H1 (cell line): ENCODE measurements at regions not wholly inside any gene's neighbourhood (a gene's known extent, or its start where the extent isn't known, plus 50 kb on each side); places are given as distances from the start of the nearest gene placed in this dataset.

Source experiments
- ASH2L ChIP-seq: fragments of 200-600, 300-600 bp; sonication (generic); IDR thresholded peaks from one replicate; pipeline ENCODE4 v1.7.1; 2017; ENCODE audit warnings: low read length
- CBX8 ChIP-seq: fragments of 300-800, 300-1000 bp; sonication (generic); IDR thresholded peaks from 2 replicates; pipeline ENCODE4 v1.7.1; 2016; ENCODE audit warnings: low read depth, low read length, borderline replicate concordance
- FOSL1 ChIP-seq: IDR thresholded peaks from 2 replicates; pipeline ENCODE4 v1.6.1; 2011; ENCODE audit warnings: mild to moderate bottlenecking, low read depth, low read length, moderate library complexity; ENCODE audit not compliant: insufficient read depth
- GABPA ChIP-seq: IDR thresholded peaks from 2 replicates; pipeline ENCODE4 v1.6.1; 2011; ENCODE audit warnings: mild to moderate bottlenecking, low read length, moderate library complexity, borderline replicate concordance; ENCODE audit not compliant: insufficient read depth
- POLR2A ChIP-seq, 2 experiments: IDR thresholded peaks; 1 replicate in 1 of 2; 2 replicates in 1 of 2; pipeline ENCODE4 v1.6.1; 2011; ENCODE audit warnings: low read depth in 2 of 2, low read length in 2 of 2, mild to moderate bottlenecking in 2 of 2; ENCODE audit errors: control extremely low read depth in 1 of 2
- RFX5 ChIP-seq: IDR thresholded peaks from 2 replicates; pipeline ENCODE4 v1.6.1; 2011; ENCODE audit warnings: low read depth, low read length, improper control_type of control experiment, borderline replicate concordance
- SAP30 ChIP-seq: fragments of 300-600 bp; sonication (generic); IDR thresholded peaks from 2 replicates; pipeline ENCODE4 v1.7.1; 2012; ENCODE audit warnings: low read length, moderate library complexity, mild to moderate bottlenecking, inconsistent platforms; ENCODE audit not compliant: insufficient read depth, insufficient replicate concordance

- no peak for TF ChIP-seq RFX5
- TF ChIP-seq CBX8, result no peak
- no peak for TF ChIP-seq SAP30
- no peak for TF ChIP-seq GABPA
- no peak for TF ChIP-seq ASH2L
- no peak for TF ChIP-seq FOSL1
- TF ChIP-seq POLR2A (IDR thresholded peaks at IDR 0.05; ENCODE audit: control extremely low read depth in 1 of 2, low read depth in 2 of 2, low read length in 2 of 2), result no peak
- TF ChIP-seq, all 59 proteins: peak for 0
These were observed 270.0 kb downstream of the AMY1C start (continued) for GRCh38 chr1:104019675-104020049.
